PFSK-1 (cell line): ENCODE measurements at regions not wholly inside any gene's neighbourhood (a gene's known extent, or its start where the extent isn't known, plus 50 kb on each side); places are given as distances from the start of the nearest gene placed in this dataset.

Experiments used
- POLR2AphosphoS5 ChIP-seq: IDR thresholded peaks from 2 replicates; pipeline ENCODE4 v1.6.1; 2012; ENCODE audit warnings: low read depth, mild to moderate bottlenecking, control low read depth, low read length, moderate library complexity
- REST ChIP-seq, 2 experiments: IDR thresholded peaks; 2 replicates each; pipeline versions ENCODE4 v1.6.1 to v1.8.0; 2011 to 2012; ENCODE audit warnings: low read depth in 2 of 2, low read length in 2 of 2, control low read depth in 1 of 2, inconsistent platforms in 1 of 2, mild to moderate bottlenecking in 1 of 2, moderate library complexity in 1 of 2; ENCODE audit not compliant: insufficient read depth in 1 of 2

- TF ChIP-seq REST (IDR thresholded peaks at IDR 0.05; ENCODE audit: insufficient read depth in 1 of 2, low read depth in 2 of 2, low read length in 2 of 2) (no peak), POLR2AphosphoS5 (no peak)
Measured at GRCh38 chr3:30980993-30981392, 86.5 kb upstream of the GADL1 start.
